ENCODE measurements at regions not wholly inside any gene's neighbourhood (a gene's known extent, or its start where the extent isn't known, plus 50 kb on each side); places are given as distances from the start of the nearest gene placed in this dataset.
"Not testable (repeated sequence)": the region's sequence is repeated elsewhere in the genome, so short reads cannot be mapped to it uniquely, and the experiment has no call there.

DNA sequence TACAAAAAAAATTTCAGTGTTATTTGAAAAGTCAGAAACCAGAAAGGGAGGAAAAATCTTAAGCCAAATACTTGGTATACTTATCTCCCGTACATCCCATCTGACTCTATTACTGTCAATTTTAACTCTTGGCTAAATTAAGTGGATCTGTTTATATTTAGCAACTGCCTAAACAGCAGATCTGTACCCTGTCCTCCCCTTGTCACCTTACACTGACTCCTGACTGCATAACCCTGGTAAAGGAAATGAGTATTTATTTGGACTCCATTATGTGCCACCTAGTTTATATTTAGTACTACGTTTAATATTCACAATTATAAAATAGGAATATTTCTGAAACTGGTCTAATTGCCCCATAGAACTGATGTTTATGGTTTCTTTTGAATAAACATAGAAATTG is 730.2 kb upstream of the GJE1 start:
- no peak for DNase-seq (ENCODE audit: low read depth in 2 of 3, low spot score in 2 of 3)

- no peak for DNase-seq (ENCODE audit: low read depth in 2 of 3, low spot score in 2 of 3)
Observed at GRCh38 chr6:141401851-141402250, 730.9 kb upstream of the GJE1 start.

- no peak for DNase-seq (ENCODE audit: low read depth in 2 of 3, low spot score in 2 of 3)
Observed at GRCh38 chr6:141401168-141401567, 731.6 kb upstream of the GJE1 start.

DNA sequence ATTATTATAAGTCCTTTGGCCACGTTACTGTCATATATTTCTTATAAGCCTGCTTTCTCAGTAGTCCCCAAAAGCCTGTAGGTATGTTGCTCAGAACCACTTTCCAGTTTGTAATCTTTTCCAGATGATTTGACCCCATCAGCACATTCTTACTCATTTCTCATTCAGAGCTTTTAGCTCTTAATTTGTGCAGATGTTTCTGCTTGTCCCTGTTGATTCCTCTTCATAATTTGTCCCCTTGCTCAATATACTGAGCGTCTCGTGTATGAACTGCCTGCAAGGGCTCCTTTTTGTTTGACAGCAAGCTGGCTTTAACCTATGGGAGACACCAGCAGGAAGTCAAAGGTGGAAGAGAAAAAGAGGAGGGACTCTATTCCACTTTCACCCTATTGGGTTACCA is 733.8 kb upstream of the GJE1 start:
- DNase-seq (ENCODE audit: low read depth in 2 of 3, low spot score in 2 of 3), result no peak

GRCh38 chr6:141395443-141396008 is 737.2 kb upstream of the GJE1 start:
- no peak for DNase-seq (ENCODE audit: low read depth in 2 of 3, low spot score in 2 of 3)

GRCh38 chr6:141394565-141395051 is 738.1 kb upstream of the GJE1 start:
- no peak for DNase-seq (ENCODE audit: low read depth in 2 of 3, low spot score in 2 of 3)

GRCh38 chr6:141394125-141394536 is 738.6 kb upstream of the GJE1 start:
- DNase-seq (ENCODE audit: low read depth in 2 of 3, low spot score in 2 of 3), result no peak

DNA sequence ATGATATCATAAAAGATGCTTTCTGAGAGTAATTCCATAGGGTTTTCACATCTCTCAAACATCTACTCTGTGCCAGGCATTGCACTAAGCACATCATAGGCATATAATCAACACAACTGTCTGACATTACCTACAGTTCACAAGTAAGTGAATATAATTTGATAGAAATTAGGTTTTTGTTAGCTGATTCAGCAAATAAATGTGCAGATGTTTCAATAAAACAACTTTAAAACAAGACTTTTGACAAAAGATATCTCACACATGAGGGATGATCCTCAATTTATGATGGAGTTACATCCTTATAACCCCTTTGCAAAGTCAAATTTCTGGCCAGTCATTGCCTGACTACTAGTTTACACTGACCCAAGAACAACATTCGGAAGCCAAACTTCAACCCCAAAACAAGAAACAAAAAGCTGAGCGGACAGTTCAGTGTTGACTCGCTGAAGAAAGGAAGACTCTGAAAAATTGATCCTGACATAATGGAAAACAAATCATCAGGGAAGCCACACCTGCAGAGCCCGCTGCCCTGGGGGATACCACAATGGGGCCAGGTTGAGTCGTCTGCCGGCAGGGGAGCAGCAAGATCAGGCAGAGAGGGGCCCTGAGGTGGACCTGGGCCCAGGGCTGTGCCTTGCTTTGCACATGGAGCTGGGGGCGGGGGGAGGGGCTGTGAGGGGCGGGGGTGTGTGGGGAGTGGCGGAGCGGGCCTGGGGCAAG is 739.2 kb upstream of the GJE1 start:
- no peak for DNase-seq (ENCODE audit: low read depth in 2 of 3, low spot score in 2 of 3)

GRCh38 chr6:141391135-141391534 is 741.6 kb upstream of the GJE1 start:
- not testable (repeated sequence) for DNase-seq (ENCODE audit: low read depth in 2 of 3, low spot score in 2 of 3)

DNA sequence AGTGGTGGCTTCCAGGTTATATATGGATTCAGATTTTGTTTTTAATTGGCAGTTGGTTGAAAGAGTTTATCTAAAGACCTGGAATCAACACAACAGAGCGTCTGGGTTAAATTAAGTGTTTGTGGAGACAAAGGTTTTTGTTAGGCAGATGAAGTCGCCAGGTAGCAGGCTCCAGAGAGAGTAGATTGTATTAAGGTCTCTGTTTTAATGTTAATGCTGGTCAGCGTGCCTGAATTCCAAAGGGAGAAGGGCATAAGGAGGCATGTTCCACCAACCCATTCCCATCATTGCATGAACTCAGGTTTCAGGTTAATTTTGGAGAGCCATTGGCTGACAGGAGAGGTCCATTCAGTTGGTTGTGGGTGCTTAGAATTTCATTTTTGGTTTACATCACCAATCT is 744.1 kb upstream of the GJE1 start:
- no peak for DNase-seq (ENCODE audit: low read depth in 2 of 3, low spot score in 2 of 3)

GRCh38 chr6:141370438-141370837 is 762.3 kb upstream of the GJE1 start:
- DNase-seq (ENCODE audit: low read depth in 2 of 3, low spot score in 2 of 3), result no peak

- not testable (repeated sequence) for DNase-seq (ENCODE audit: low read depth in 2 of 3, low spot score in 2 of 3)
Observed at GRCh38 chr6:141366796-141367195, 765.9 kb upstream of the GJE1 start.

- DNase-seq (ENCODE audit: low read depth in 2 of 3, low spot score in 2 of 3), result no peak
Observed at GRCh38 chr6:141364694-141365093, 768.0 kb upstream of the GJE1 start.

DNA sequence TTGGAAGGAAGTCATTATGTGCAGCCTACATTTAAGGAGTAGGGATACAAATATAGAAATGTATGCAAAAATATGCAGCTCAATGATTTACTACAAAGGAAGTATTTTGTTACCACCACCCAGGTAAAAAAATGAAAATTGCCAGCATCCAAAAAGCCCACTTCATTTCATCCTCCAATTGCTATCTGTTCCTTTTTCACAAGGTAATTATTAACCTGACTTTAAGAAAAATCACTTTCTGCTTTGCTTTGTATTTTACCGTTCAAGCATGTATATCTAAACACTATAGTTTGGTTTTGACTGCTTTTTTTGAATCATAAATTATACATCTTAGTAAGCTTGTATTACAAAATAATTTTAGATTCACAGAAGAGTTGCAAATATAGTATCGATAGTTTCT is 768.5 kb upstream of the GJE1 start:
- no peak for DNase-seq (ENCODE audit: low read depth in 2 of 3, low spot score in 2 of 3)

DNA sequence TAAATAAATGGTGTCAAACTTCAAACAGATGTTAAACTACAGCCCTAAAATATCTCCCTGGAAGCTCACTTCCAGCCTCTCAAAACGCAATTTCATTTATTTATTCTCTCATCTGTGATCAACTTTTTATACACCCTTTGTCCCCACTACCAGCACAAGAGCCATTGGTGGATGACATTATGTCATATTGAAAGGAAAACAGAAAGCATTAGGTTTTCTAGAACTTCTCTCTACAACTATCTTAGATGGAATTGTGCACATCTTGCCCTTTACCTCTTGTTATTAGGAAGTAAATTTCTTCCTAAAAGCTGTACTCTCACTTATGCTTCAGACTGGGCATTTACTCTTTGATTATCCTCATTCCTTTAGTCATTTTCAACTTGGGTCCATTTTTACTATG is 771.2 kb upstream of the GJE1 start:
- no peak for DNase-seq (ENCODE audit: low read depth in 2 of 3, low spot score in 2 of 3)

GRCh38 chr6:141359953-141360352 is 772.8 kb upstream of the GJE1 start:
- DNase-seq (ENCODE audit: low read depth in 2 of 3, low spot score in 2 of 3), result no peak

DNA sequence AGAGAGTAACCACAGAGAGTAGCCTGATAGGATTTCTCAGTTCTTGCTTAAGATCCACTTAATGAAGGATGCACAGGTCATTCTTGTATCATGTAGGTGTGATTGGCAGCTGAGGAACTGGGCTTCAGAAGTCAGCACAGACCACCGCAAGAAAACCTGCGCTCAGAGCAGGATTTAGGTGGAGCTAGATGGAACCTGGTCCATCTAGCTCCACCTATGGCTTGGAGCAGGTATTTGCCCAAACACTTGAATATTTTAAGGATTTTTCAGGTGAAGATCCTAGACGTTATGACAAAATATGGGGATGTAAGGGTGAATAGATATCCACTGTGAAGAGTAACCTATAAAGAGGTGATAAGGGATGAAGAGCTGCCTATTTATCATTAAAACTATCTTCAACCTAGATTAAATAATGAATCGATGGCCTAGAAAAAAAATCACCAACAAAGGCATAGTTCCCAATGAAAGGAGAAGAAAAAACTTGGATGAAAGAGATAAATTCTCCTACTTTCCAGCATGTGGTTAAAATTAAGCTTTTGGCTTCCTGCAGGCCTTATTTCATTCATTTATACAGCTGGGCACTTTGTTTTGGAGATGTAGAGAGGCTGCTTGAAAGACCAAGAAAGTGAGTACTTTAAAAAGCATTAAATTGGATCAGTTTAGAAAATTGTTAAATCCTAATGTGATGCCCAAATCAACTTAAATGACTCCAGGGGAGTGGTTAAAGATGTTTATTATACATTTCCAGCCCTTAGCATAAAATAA is 778.4 kb upstream of the GJE1 start:
- no peak for DNase-seq (ENCODE audit: low read depth in 2 of 3, low spot score in 2 of 3)

DNA sequence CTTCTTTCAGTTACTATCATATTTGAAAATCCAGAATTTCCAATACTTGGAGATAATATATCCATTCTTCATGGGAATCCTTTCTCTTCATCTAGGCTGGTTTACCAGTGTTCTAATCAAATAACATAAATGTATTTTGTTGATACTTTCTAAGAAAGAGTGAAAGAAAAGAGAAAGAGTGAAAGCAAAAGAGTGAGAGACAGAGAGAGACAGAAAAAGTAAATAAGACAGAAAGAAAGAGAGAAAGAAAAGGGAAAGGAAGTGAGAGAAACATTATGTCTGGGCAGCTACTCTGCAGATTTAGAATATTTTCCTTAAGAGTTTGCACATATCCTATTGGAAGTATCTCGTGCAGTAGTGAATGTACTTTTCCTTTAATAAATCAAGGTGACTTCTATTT is 781.0 kb upstream of the GJE1 start:
- no peak for DNase-seq (ENCODE audit: low read depth in 2 of 3, low spot score in 2 of 3)

GRCh38 chr6:141349710-141350109 is 783.0 kb upstream of the GJE1 start:
- no peak for DNase-seq (ENCODE audit: low read depth in 2 of 3, low spot score in 2 of 3)

GRCh38 chr6:141347906-141348492 is 784.7 kb upstream of the GJE1 start:
- no peak for DNase-seq (ENCODE audit: low read depth in 2 of 3, low spot score in 2 of 3)

- no peak for DNase-seq (ENCODE audit: low read depth in 2 of 3, low spot score in 2 of 3)
Observed at GRCh38 chr6:141347086-141347485, 785.6 kb upstream of the GJE1 start.

DNA sequence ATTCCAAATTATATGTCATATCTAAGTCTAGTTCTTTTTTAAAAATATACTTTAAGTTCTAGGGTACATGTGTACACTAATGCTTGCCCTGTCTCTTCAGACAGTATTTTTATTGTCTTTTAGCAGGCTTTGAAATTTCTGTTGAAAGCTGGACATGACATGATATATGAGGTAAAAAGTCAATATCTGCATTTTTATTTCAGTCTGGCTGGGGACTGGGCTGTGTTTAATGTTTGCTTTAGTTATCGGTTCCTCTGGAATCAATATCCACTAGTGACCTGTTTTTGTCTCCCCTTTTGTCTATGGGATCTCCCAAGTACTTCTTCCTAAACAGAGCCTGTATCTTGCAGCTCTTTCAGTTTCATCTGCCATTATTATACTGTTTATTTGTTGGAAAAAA is 786.2 kb upstream of the GJE1 start:
- DNase-seq (ENCODE audit: low read depth in 2 of 3, low spot score in 2 of 3), result no peak
